Uterus (tissue), 2 donors: ENCODE measurements at regions not wholly inside any gene's neighbourhood (a gene's known extent, or its start where the extent isn't known, plus 50 kb on each side); places are given as distances from the start of the nearest gene placed in this dataset.

Experiments
- CTCF ChIP-seq, 4 experiments: fragments of 200-600 bp in 2 of 4; fragments of 450-650 bp in 2 of 4; sonication (generic) in 2 of 4; IDR thresholded peaks; one replicate each; pipeline ENCODE4 v1.5.1; 2016 to 2019; ENCODE audit warnings: antibody characterized with exemption in 4 of 4, mild to moderate bottlenecking in 2 of 4, moderate library complexity in 1 of 4
- POLR2A ChIP-seq, 2 donors: fragments of 450-650 bp; IDR thresholded peaks; one replicate each; pipeline ENCODE4 v1.6.1; 2016; ENCODE audit warnings: antibody characterized with exemption in 2 of 2, mild to moderate bottlenecking in 1 of 2, moderate library complexity in 1 of 2

GRCh38 chr6:91266156-91266555 is 679.3 kb upstream of the MAP3K7 start:
- TF ChIP-seq CTCF (IDR thresholded peaks at IDR 0.05): no peak
- no peak for TF ChIP-seq POLR2A (IDR thresholded peaks at IDR 0.05)
